ENCODE measurements at regions not wholly inside any gene's neighbourhood (a gene's known extent, or its start where the extent isn't known, plus 50 kb on each side); places are given as distances from the start of the nearest gene placed in this dataset.

DNA sequence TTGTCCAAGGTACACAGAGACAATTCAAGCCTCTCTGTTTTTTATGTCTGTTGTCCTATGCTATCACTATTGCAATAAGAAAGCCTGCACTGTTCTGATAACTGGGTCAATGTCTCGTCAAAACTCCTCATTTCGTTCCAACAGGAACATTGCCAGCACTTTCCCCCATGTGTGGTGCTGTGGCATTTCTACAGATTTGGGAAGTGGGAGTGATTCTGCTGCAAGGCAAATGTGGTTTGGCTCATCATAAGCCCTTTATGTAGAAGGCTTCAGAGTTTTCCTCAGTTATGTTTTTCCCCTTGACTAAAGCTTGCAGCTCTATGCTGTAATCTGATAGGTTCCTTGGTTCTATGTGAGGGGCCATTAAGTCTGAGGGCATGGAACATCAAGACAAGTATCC lies 324.1 kb upstream of the TCF4 start:
- TF ChIP-seq, protein P1, sequence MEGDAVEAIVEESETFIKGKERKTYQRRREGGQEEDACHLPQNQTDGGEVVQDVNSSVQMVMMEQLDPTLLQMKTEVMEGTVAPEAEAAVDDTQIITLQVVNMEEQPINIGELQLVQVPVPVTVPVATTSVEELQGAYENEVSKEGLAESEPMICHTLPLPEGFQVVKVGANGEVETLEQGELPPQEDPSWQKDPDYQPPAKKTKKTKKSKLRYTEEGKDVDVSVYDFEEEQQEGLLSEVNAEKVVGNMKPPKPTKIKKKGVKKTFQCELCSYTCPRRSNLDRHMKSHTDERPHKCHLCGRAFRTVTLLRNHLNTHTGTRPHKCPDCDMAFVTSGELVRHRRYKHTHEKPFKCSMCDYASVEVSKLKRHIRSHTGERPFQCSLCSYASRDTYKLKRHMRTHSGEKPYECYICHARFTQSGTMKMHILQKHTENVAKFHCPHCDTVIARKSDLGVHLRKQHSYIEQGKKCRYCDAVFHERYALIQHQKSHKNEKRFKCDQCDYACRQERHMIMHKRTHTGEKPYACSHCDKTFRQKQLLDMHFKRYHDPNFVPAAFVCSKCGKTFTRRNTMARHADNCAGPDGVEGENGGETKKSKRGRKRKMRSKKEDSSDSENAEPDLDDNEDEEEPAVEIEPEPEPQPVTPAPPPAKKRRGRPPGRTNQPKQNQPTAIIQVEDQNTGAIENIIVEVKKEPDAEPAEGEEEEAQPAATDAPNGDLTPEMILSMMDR (IDR thresholded peaks at IDR 0.05; ENCODE audit: insufficient read depth, low read length, poor library complexity, severe bottlenecking) = no peak
- no peak for TF ChIP-seq EZH2phosphoT487 (conservative IDR thresholded peaks at IDR 0.05; ENCODE audit: low read length)

Measured in SU-DHL-6 (cell line).